Loucy (cell line): ENCODE measurements at regions not wholly inside any gene's neighbourhood (a gene's known extent, or its start where the extent isn't known, plus 50 kb on each side); places are given as distances from the start of the nearest gene placed in this dataset.

ENCODE experiments used
- CTCF ChIP-seq: fragments of 200-600 bp; sonication (generic); conservative IDR thresholded peaks from 2 replicates; pipeline ENCODE4 v1.5.1; 2014; ENCODE audit warnings: mild to moderate bottlenecking, antibody characterized with exemption, low read length
- EZH2phosphoT487 ChIP-seq: fragments of 200-600 bp; IDR thresholded peaks from 2 replicates; pipeline ENCODE4 v1.6.1; 2018; ENCODE audit warnings: antibody characterized with exemption, mild to moderate bottlenecking, moderate library complexity, borderline replicate concordance

GRCh38 chr13:26989957-26990713 lies 181.5 kb downstream of the USP12 start:
- TF ChIP-seq CTCF: no peak
- TF ChIP-seq EZH2phosphoT487: no peak
